Activated CD4-positive, alpha-beta T cell treated with anti-CD3 and anti-CD28 coated beads, Interleukin-2, Interleukin-4, amounts not matched to agents 100 ng/mL and 50 ng/mL, durations not matched to agents 16 hours and 8 hours (primary cell): ENCODE measurements at regions not wholly inside any gene's neighbourhood (a gene's known extent, or its start where the extent isn't known, plus 50 kb on each side); places are given as distances from the start of the nearest gene placed in this dataset.

Source experiments
- DNase-seq: peaks from one replicate; pipeline ENCODE4 v3.0.0-alpha.2; 2020; ENCODE audit warnings: low spot score

DNA sequence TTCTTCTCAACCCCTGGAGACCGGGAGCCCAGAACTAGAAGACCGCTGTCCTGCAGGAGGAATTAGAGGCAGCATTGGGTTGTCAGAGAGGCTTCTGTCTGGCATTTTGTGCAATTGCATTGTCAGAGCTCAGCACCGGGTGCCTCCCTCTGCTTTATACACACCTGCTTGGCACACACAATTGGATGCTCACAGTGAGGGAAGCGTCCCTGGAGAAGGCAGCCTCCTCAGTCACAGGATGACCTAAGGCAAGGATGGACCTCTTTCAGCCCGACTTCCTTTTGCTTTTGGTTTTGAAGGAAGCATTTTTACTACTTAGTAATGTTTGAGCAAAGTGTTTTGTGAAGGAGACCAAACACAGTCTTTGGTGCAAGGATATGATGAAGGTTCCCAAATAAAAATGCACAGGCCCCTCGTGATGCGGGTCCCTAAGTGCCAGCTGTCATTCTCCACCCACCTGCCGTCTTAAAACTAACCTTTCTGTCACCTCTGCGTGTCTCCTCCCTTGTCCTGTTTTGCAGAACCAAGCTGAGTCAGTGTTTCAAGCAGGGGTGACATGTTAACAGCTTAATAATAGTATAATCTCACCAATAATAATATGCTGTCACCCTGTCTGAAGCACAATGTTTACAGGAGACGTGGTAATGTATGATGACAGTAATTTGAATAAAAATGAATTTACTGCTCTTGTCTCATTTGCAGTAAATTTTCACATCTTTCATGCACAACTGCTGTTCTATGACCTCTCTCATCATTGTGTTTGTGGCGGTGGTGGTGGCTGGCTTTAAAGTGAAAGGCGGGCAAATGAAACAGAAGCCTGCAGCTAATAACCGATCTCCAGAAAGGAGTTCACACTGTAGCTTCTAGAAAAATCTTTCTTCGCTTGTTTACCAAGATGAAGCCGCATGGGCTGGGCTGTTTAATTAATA, 430.2 kb upstream of the MKI67 start:
- DNase-seq, result no peak

DNA sequence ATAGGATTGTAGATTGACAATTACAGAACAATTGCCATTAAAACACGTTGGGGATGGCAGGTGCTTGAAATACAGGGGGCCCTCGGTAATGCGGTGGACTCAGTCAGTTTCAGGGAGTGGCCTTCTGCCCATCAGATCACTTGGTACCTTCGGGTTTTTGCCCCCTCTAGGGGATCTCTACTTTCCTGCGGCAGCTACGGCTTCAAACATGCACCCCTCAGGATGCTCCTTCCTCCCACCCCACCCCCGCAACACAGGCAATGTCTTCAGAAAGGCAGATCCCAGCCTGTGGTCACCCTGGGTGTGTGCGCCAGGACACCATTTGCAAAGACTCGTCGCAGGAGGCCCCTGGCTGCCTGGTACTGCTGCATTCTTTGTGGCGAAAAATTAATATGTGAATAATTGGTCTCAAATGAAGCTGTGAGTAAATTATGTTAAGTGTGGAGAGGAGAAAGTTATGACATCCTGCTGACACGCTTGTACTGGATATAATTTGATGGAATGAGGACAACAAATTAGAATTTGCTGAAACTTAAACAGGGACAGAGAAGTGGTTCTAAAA, 431.0 kb upstream of the MKI67 start:
- no peak for DNase-seq

DNA sequence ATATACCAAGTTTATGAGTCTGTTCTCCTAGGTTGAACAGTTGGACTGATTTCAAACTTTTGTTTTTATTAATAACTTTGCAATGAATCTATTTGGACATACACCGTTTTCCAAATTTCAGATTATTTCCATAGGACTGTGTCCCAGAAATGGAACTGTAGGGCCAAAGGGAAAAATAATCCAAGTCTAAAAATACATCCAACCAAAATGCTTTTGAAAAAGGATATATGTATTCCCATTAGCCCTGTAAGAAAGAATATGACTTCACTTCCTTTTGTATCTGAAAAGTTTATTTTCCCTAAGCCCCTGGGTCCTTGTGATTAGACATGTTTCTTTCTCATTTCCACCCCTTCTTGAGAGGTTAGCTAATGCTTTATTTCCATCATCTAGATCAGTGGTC, 434.2 kb upstream of the MKI67 start:
- no peak for DNase-seq

DNA sequence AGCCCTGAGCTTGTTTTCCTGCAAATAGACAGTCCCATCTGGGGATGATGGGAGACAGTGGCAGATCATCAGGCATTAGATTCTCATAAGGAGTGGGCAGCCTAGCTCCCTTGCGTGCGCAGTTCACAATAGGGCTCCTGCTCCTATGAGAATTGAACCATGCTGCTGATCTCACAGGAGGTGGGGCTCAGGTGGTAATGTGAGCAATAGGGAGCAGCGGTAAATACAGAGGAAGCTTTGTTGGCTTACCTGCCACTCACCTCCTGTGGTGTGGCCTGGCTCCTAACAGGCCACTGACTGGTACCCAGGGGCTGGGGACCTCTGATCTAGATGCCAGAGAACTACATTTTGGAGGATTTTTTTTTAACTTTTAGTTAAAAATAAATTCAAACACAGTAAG, 434.8 kb upstream of the MKI67 start:
- no peak for DNase-seq

DNA sequence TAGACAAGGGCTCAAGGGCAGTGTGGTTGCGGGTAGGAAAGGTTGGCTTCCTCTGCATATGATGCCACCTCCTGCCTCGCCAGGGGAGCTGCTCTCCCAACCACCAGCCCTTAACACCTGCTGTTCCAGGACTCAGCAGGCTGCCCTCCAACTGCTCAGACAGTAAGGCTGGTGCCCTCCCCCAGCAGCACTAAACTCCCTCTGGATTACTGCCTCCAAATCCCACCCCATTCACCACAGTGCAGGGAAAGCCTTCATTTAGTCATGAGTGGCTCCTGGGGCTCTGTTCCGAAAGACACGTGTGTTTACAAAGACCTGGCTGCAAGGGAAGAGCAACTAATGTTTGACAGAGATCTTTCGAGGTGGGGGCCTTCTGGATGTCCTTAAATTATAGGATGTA, 437.2 kb upstream of the MKI67 start:
- DNase-seq, result no peak

DNA sequence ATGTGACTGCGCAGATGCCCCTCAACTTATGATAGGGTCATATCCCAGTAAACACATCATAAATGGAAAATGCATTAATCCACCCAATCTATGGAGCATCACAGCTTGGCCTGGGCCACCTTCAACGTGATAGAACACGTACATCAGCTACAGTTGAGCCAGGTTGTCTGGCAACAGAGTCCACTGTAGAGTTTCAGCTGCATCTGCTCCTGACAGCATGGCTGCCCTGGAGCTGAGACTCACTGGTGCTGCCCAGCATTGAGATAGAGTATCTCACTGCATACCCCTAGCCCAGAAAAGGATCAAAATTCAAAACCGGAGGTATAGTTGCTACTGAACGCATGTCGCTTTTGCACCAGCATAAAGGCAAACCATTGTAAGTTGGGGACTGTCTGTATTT, 437.7 kb upstream of the MKI67 start:
- no peak for DNase-seq

DNA sequence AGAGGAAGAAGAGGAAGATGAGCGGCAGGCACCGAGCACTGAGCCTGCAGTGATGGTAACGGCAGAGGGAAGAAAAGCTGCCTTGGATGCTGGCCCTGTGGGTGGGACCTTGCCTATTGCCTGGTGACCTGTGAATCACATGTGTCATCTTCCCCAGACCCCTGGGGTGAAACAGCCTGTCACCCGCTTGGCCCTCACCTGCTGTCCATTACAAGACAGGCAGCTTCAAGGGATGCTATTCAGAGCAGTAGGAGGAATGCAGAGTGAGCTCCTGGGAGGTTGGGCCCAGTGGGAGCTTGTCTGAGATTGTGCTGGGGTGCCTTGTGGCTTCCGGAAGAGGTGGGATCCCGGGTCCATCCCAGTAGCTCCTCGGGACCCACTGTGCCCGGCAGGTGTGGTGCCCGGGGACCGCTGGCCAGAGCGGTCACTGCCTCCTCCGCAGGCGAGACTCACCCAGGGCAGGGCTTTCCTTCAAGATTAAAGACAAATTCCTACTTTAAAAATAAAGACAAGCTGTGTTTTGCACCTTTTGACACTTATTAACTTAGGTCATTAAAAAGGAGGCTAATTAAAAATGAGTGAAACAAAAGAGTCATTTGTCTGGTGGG, 440.2 kb upstream of the MKI67 start:
- DNase-seq, result no peak

DNA sequence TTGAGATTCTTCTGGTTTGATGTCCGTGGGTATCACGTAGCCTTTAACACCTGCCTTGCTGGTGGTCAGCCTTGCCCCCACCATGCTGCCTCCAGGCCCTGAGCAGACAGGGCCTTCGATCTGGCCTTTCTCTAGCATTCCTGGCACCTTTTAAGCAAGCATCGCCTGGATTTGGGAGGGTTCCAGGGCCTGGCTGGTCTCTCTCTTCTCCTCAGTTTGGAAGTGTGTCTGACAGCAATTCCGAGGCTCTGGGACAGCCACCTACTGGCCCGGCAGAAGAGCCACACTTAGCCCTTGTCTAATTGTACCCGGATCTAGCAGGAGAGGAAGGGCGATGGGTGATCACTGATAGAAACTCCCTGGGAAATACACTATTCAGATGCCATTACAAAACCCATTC, 441.3 kb upstream of the MKI67 start:
- DNase-seq, result no peak

DNA sequence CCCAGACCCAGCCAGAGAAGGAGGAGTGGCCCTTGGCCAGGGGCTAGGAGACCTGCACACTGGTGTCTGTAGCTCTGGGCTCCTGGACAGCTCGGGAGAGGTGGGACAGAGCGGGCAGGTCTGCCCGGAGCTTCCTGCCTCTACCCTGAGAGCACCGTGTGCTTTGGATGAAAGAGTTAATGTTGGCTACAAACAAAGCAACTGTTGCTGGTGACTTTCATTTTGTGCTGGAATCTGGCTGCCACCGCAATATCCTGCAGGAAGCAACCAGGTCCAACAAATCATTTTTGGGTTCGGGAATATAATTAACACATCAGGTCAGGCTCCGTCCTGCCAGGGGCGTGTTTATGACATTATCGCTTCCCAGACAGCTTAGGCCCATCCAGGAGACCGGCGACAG, 441.8 kb upstream of the MKI67 start:
- no peak for DNase-seq

DNA sequence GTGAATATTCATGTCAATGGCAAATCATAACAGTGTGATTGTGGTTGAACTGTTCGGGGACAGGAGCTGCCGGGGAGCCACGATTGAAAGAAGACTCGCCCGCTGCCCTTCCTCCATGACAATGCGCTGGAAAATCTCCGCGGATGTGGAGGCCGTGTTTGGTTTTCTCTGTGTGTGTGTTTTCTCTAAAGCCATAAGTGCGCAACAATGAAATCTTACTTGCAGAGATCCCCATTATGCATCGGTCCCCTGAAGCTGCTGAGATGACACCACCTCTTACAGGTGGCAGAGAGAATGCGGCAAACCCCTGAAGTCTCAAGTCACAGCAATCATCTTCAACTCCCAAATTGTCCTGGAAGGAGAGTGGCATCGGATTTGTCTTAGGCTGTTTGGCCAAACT, 442.3 kb upstream of the MKI67 start:
- DNase-seq, result no peak

DNA sequence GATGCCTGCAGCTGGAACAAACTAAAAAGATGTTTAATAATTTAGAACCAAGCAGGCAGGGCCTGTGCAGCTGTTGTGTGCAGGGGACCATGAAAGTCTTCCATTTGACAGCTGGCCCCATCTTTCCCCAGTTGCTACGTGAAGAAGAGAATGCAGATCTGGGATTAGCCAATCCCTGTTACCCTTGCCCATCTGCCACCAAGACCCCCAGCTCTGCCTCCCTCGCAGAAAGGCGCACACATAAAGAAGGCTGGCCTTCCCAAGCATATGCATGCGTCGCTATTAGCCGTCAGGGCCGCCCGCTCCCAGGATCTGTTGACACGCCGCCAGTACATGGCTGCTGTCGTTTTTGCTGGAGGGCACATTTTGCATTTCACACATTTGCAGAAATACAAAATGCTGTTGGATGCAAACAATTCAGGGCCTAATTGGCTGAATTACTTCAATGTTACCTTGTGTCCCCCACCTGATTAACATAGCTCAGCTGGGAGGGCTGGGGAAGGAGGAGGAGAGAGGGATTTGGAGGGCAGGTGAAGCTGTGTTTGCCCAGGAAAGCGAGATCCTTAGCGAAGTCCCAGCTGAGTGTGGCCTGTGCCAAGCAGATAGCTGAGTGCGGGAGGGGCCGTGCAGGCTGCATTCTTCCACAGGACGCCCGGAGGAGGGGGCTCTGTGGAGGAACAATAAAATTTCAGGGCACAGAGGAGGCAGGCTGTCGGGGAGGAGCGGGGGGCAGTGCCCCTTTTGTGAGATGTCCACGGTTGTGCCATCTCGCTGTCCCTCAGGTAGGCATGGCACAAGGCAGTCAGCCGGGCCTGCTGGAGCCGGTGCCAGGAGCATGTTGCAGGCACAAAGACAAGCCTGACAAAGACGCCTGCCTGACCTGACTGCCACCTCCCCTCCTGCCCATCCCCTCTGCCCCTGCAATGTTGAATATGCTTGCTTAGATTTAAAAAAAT, 443.0 kb upstream of the MKI67 start:
- no peak for DNase-seq

DNA sequence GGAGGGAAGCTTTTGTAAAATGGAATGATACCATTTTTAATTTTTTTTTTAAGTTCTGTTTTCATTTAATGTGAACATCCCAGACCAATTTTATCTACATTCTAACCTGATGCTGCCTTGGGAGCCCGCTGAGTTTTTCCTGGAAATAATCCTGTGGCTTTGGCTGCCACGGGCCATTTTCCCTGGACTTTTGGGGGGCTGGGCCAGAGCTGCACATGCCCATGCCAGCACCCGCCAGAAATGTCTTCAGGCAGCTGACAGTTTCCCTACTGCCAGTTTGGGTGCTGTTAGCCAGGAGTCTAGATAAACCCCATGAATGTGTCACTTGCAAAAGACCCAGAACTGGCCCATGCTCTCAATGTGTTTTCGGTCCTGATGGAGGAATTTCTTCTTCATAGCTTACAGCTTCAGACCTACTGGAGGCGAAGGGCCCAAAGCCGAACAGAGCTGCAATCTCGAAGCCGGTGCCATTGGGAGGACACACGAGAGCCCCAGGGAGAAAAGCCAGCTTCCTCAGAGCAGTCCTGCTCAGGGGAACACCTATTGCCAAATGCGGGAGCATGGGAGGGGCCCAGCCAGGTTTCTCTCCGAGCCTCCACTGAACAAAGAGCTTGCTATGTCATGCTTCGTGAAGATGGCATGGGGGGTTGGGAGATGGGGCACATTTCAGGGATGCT, 444.2 kb upstream of the MKI67 start:
- DNase-seq, result no peak

DNA sequence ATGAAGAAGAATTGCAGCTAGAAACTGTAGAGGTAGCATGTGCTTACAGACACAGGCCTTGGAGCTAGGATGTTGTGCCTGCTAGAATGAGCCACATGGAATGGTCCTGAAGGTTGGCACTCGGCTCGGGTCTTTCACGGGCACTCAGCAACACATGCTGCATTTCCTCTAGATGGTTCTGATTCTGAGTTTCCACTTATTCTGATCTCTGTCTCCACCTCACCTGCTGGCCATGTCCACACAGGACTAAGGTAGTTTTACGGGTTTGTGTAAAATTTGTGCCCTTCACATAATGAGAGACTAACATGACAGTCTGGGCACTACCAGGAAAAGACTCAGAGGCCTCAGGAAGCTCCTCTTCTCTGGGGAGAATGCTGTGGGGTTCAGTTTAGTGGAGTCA, 444.8 kb upstream of the MKI67 start:
- no peak for DNase-seq

DNA sequence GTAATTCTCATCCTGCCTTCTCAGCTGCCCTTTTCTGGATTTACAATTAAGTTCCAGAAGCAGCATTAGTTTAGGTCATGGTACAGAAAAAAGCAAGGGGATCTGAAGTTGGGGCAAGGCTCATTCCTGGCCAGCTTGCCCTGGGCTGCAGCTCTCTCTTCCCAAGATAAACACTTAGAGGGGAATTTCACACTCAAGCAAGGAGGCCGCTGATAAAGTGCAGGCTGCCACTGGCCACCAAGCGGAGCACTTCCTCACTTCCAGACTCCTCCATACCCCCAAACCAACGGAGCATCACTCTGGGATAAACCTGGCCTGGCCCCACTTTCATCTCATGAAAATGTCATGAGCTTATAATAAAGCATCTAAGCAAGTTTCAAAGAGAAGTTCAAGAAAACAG, 445.5 kb upstream of the MKI67 start:
- DNase-seq, result no peak

DNA sequence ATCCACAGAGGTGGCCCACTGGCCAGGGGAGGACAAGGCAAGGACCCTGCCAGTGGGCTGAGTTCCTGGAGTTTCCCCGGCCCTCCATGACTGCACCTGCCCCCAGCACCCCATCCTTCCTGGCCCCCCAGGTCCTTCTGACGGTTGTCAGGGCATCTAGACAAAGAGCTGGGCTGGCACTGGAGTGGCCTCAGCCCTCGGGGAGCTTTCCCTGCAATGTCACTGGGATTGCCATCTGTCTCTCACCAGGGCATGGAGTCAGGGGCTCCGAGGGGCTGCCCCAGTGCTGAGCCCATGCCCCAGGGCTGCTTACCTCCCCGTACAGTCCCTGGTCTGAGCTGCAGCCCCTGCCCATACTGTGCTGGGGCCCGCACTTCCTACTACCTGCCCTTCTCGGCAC, 446.5 kb upstream of the MKI67 start:
- no peak for DNase-seq

DNA sequence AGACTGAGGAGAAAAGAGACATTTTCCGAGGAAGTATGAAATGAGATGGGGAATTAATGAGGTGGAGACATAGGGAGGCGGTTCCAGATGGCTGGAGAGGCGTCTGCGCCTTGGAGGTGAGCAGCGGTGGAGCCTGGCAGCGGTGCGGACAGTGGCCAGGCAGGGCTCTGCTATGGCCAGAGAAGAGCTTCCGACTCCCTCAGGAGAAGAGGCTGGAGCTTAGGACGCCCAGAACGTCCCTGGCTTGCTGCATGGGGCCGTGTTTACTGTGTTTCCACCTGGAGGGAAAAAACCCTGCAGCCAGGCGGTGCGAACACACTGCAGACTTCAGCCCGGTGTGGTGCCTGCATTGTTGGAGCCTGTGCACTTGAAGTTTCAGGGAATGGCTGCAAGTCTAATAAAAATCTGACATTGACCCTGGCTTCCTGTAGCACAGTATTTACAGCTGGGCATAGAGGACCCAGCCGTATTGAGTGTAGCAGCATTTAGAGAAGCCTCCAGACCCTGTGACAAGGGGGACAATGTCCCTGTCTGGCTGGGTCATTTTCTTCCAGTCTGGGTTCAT, 447.1 kb upstream of the MKI67 start:
- no peak for DNase-seq

DNA sequence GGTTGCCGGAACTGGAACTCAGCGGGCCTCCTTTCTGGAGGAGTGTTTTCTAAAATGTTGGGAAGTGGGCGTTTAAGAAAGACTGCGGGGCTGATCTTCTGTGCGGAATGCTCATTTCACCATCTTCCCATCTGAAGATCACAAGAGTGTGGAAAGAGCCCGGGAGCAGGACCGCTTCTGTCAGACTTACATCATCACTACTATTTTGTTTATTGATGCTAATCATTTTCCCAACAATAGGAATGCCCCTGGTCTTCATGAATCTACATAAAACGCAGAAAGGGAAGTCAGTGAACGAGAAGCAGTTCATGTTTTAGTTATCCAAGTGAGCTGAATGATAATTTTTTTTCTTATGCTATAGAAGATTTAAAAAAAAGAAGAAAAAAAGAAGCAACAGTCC, 447.8 kb upstream of the MKI67 start:
- DNase-seq, result no peak

DNA sequence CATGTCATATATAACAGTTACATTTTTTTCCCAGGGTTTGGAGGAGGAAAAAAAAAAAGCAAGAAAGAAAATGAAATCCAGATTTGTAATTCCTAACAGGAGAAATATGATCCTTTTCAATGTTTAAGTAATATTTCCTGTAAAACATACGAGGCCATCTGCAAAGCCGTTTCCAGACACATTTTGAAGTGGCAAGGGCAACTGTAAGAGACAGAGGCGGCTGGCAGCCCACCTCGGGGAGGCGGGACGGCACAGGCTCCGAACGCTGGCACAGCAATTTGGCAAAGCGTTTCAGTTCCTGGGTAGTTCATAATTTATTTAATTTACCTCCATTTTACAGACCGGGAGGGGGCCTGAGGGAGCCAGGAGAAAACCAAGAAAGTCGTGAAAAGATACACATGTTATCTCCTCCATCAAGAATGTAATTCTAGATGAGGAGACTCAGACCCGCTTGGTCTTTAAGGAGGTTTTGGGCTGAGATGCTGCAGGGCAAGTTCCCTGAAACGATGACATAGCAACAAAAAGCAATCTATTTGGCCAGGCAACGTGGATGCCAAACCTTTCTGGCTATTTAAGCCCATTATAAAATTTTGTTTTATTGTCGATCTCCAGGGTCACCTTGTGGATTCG, 448.5 kb upstream of the MKI67 start:
- DNase-seq, result no peak

DNA sequence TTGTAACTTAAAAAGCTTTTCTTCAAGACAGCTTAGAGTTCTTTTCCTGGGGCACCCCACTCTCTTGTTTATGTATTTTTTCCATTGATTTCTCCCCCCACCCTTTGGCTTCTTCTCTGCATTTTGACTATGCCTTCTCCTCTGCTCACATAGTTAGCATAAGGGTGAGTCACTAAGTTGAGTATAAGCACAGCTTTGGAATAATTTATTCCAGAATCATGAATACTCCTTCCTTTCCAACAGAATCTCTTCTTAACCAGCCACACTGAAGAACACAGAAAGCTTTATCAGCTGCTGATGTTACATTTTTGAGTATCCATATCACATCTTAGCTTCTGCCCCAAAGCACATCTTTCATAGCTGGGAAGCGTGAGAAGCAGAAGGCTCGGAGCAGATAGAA, 449.5 kb upstream of the MKI67 start:
- DNase-seq, result no peak

DNA sequence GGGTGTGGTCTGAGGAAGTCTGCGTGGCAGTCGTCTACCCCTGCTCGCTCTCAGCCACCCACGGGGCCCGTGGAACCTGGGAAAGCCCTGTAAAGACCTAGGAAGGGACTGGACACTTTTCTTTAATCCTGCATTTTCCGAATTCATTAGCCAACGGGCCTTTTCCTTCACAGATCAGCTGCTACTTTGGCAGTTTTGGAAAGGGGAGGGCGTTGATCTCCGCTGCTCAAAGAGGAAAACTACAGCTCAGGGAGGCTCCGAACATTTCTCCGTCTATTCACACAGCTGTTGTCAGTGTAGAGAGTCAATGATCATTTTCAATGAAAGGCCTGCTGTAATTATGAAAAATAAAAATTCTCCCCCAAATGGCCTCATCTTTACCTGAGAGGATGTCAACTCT, 450.1 kb upstream of the MKI67 start:
- DNase-seq, result no peak
